IMR-90 (cell line): ENCODE measurements at regions not wholly inside any gene's neighbourhood (a gene's known extent, or its start where the extent isn't known, plus 50 kb on each side); places are given as distances from the start of the nearest gene placed in this dataset.

ENCODE experiments used
- ATAC-seq: fragments of 200-7000 bp; cut with Tn5 transposase; 2 replicates; pipeline ENCODE4 v1.9.1; 2020; ENCODE audit warnings: low read depth, mild to moderate bottlenecking, moderate library complexity
- BruUV-seq: library from RNA; stranded (reverse); fragments of 400-500 nt; replicated peaks from 2 replicates; lab custom pipeline; 2021; lab: Mats Ljungman, UMichigan
- CTCF ChIA-PET: fragments of 300-600 bp; formaldehyde crosslinking; extraction: SDS; loops from one replicate; lab custom pipeline; 2021; ENCODE audit warnings: antibody characterized with exemption; lab: Yijun Ruan, JAX
- POLR2A ChIA-PET: fragments of 300-600 bp; sonication (Branson Sonifier 250); formaldehyde crosslinking; loops from one replicate; lab custom pipeline; 2022; ENCODE audit warnings: antibody characterized with exemption; ENCODE audit not compliant: unreplicated experiment; lab: Charles Lee
- DNase-seq: peaks from one replicate; pipeline ENCODE4 v3.0.0; 2013
- H2AFZ ChIP-seq: replicated peaks from 2 replicates; pipeline ENCODE3; 2013; ENCODE audit warnings: low read length, mild to moderate bottlenecking; ENCODE audit not compliant: poor library complexity
- H2AK5ac ChIP-seq: 2 replicates; pipeline ENCODE4 v1.6.1; 2013; ENCODE audit warnings: low read depth, low read length, inconsistent platforms
- H2AK9ac ChIP-seq: replicated peaks from 2 replicates; pipeline ENCODE3; 2013; ENCODE audit warnings: mild to moderate bottlenecking, low read depth, low read length, moderate library complexity; ENCODE audit not compliant: poor library complexity
- H2BK120ac ChIP-seq: 2 replicates; pipeline ENCODE4 v1.6.1; 2013; ENCODE audit warnings: low read depth, low read length, inconsistent platforms
- H2BK15ac ChIP-seq: 3 replicates; pipeline ENCODE4 v1.6.1; 2013; ENCODE audit warnings: low read depth, low read length, inconsistent platforms
- H2BK20ac ChIP-seq: 2 replicates; pipeline ENCODE4 v1.6.1; 2013; ENCODE audit warnings: low read depth, mild to moderate bottlenecking, inconsistent platforms, low read length, moderate library complexity
- H2BK5ac ChIP-seq: 2 replicates; pipeline ENCODE4 v1.6.1; 2013; ENCODE audit warnings: mild to moderate bottlenecking, low read depth, low read length, inconsistent platforms; ENCODE audit not compliant: poor library complexity, severe bottlenecking
- H3K14ac ChIP-seq: replicated peaks from 2 replicates; pipeline ENCODE4 v1.6.1; 2013; ENCODE audit warnings: low read depth, low read length, inconsistent platforms
- H3K18ac ChIP-seq: 2 replicates; pipeline ENCODE4 v1.6.1; 2013; ENCODE audit warnings: low read depth, low read length, control low read depth
- H3K23ac ChIP-seq: 2 replicates; pipeline ENCODE4 v1.6.1; 2013; ENCODE audit warnings: low read depth, low read length, inconsistent platforms
- H3K27ac ChIP-seq: 2 replicates; pipeline ENCODE4 v1.5.1; 2013; ENCODE audit warnings: mild to moderate bottlenecking, control low read depth, low read length; ENCODE audit not compliant: insufficient read depth
- H3K27me3 ChIP-seq: 2 replicates; pipeline ENCODE4 v1.6.1; 2013; ENCODE audit warnings: low read length; ENCODE audit not compliant: control insufficient read depth, insufficient read depth
- H3K36me3 ChIP-seq: 2 replicates; pipeline ENCODE4 v1.6.1; 2013; ENCODE audit warnings: low read length, mixed read lengths; ENCODE audit not compliant: control insufficient read depth, insufficient read depth
- H3K4ac ChIP-seq: 2 replicates; pipeline ENCODE4 v1.6.1; 2013; ENCODE audit warnings: low read depth, low read length, inconsistent platforms
- H3K4me1 ChIP-seq: 2 replicates; pipeline ENCODE4 v1.6.1; 2013; ENCODE audit warnings: low read length, mixed read lengths; ENCODE audit not compliant: control insufficient read depth, insufficient read depth
- H3K4me2 ChIP-seq: 2 replicates; pipeline ENCODE4 v1.6.1; 2013; ENCODE audit warnings: low read depth, mild to moderate bottlenecking, control low read depth, low read length, moderate library complexity
- H3K4me3 ChIP-seq: 2 replicates; pipeline ENCODE4 v1.5.1; 2013; ENCODE audit warnings: low read depth, mild to moderate bottlenecking, control low read depth, low read length, moderate library complexity; ENCODE audit not compliant: insufficient read depth
- H3K56ac ChIP-seq: 2 replicates; pipeline ENCODE4 v1.6.1; 2013; ENCODE audit warnings: low read length, inconsistent platforms; ENCODE audit not compliant: insufficient read depth; ENCODE audit errors: extremely low read depth
- H3K79me1 ChIP-seq, 2 experiments: 2 replicates each; pipeline ENCODE4 v1.6.1; 2013; ENCODE audit warnings: low read length in 2 of 2, inconsistent platforms in 1 of 2, low read depth in 1 of 2
- H3K9ac ChIP-seq: 2 replicates; pipeline ENCODE4 v1.6.1; 2013; ENCODE audit warnings: low read depth, low read length, control low read depth
- H3K9me1 ChIP-seq: 2 replicates; pipeline ENCODE4 v1.6.1; 2013; ENCODE audit warnings: low read length, inconsistent platforms; ENCODE audit not compliant: insufficient read depth
- H3K9me3 ChIP-seq: 2 replicates; pipeline ENCODE4 v1.6.1; 2013; ENCODE audit warnings: low read length; ENCODE audit not compliant: control insufficient read depth, insufficient read depth
- H4K20me1 ChIP-seq: 2 replicates; pipeline ENCODE4 v1.6.1; 2013; ENCODE audit warnings: low read length, inconsistent platforms; ENCODE audit not compliant: insufficient read depth
- H4K5ac ChIP-seq: 2 replicates; pipeline ENCODE4 v1.6.1; 2013; ENCODE audit warnings: mild to moderate bottlenecking, low read depth, low read length, control low read depth
- H4K8ac ChIP-seq, 2 experiments: 2 replicates each; pipeline ENCODE4 v1.6.1; 2013; ENCODE audit warnings: low read depth in 2 of 2, low read length in 2 of 2, control low read depth in 1 of 2, inconsistent platforms in 1 of 2
- H4K91ac ChIP-seq: 2 replicates; pipeline ENCODE4 v1.6.1; 2013; ENCODE audit warnings: low read depth, low read length, inconsistent platforms; ENCODE audit not compliant: insufficient read depth
- CEBPB ChIP-seq: IDR thresholded peaks from 2 replicates; pipeline ENCODE4 v1.6.1; 2012; ENCODE audit warnings: low read depth, low read length, improper control_type of control experiment
- CHD1 ChIP-seq: IDR thresholded peaks from 2 replicates; pipeline ENCODE4 v1.6.1; 2012; ENCODE audit warnings: low read depth, low read length, improper control_type of control experiment
- RFX5 ChIP-seq: IDR thresholded peaks from 2 replicates; pipeline ENCODE4 v1.8.0; 2012; ENCODE audit warnings: low read depth, mild to moderate bottlenecking, low read length, moderate library complexity
- SMC3 ChIP-seq: fragments of 150-350 bp; IDR thresholded peaks from 2 replicates; pipeline ENCODE4 v1.6.1; 2016; ENCODE audit warnings: low read depth, mild to moderate bottlenecking, antibody characterized with exemption, low read length, moderate library complexity
- WGBS, 2 experiments: methylation state at CpG; one replicate each; pipeline versions ENCODE4 v1.1.5 to v1.1.7; 2013; ENCODE audit warnings: missing lambda C conversion rate in 2 of 2; ENCODE audit not compliant: insufficient read length in 1 of 2; ENCODE audit errors: extremely low coverage in 2 of 2; 5-methylcytosine and 5-hydroxymethylcytosine counted together
- dilution Hi-C: fragments of 300-500 bp; cut with HindIII; formaldehyde crosslinking; loops from one replicate; pipeline ENCODE4 v1.14.3; 2018; ENCODE audit warnings: low sequenced_read_pairs; ENCODE audit not compliant: unreplicated experiment
- in situ Hi-C: fragments of 300-500 bp; cut with MboI; formaldehyde crosslinking; loops from 3 replicates; pipeline ENCODE4 v1.14.3; 2019; ENCODE audit warnings: low sequenced_read_pairs, inconsistent platforms, mixed read lengths
- intact Hi-C: fragments of 100-400 bp; cut with micrococcal nuclease; formaldehyde crosslinking; loops from 2 replicates; pipeline ENCODE4 v1.10.0; 2022
- TF ChIP-seq, protein P1 (sequence below): conservative IDR thresholded peaks from 2 replicates; pipeline ENCODE4 v1.5.1; 2012; ENCODE audit warnings: mild to moderate bottlenecking, low read depth, low read length, improper control_type of control experiment

GRCh38 chr6:66489269-66489987 lies 782.4 kb upstream of the EYS start:
- no peaks in the 10 kb centered on the region for H3K36me3 ChIP-seq
- BruUV-seq, result no TSS peak
- ATAC-seq (no peak), DNase-seq (no peak)
- no peak overlapping the region for H2BK5ac ChIP-seq
- H4K91ac ChIP-seq, result no peak overlapping the region
- H2AFZ ChIP-seq, result no peak overlapping the region
- H3K27ac ChIP-seq, result no peak overlapping the region
- no peak overlapping the region for H2BK20ac ChIP-seq
- no peaks in the 10 kb centered on the region for H4K20me1 ChIP-seq
- H3K14ac ChIP-seq, result no peak overlapping the region
- no peak overlapping the region for H2BK120ac ChIP-seq
- no peaks in the 10 kb centered on the region for H3K4me1 ChIP-seq
- POLR2A ChIA-PET, result no interaction called here
- H4K8ac ChIP-seq, result no peak overlapping the region
- no peak overlapping the region for H3K18ac ChIP-seq
- TF ChIP-seq CEBPB (no peak), CHD1 (no peak), RFX5 (no peak), SMC3 (no peak)
- TF ChIP-seq, protein P1, sequence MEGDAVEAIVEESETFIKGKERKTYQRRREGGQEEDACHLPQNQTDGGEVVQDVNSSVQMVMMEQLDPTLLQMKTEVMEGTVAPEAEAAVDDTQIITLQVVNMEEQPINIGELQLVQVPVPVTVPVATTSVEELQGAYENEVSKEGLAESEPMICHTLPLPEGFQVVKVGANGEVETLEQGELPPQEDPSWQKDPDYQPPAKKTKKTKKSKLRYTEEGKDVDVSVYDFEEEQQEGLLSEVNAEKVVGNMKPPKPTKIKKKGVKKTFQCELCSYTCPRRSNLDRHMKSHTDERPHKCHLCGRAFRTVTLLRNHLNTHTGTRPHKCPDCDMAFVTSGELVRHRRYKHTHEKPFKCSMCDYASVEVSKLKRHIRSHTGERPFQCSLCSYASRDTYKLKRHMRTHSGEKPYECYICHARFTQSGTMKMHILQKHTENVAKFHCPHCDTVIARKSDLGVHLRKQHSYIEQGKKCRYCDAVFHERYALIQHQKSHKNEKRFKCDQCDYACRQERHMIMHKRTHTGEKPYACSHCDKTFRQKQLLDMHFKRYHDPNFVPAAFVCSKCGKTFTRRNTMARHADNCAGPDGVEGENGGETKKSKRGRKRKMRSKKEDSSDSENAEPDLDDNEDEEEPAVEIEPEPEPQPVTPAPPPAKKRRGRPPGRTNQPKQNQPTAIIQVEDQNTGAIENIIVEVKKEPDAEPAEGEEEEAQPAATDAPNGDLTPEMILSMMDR, result no peak
- H3K27me3 ChIP-seq, result no peaks in the 10 kb centered on the region
- H2BK15ac ChIP-seq, result no peak overlapping the region
- H3K79me1 ChIP-seq, result no peaks in the 10 kb centered on the region
- H3K4ac ChIP-seq, result no peak overlapping the region
- H3K9me1 ChIP-seq, result no peaks in the 10 kb centered on the region
- no peak overlapping the region for H3K56ac ChIP-seq
- CTCF ChIA-PET, result no interaction called here
- in situ Hi-C loops, result no loop called here
- H3K4me3 ChIP-seq, result no peak overlapping the region
- H2AK9ac ChIP-seq, result no peak overlapping the region
- 100% methylated on average over 1 of the region's 9 CpGs; no CpG with 5 or more reads in 1 of the 2 experiments for WGBS, 2 experiments
- H3K9me3 ChIP-seq, result peaks cover 5% of the 10 kb centered on the region; the same call in 1 of the 2 replicates
- no peak overlapping the region for H4K5ac ChIP-seq
- no peak overlapping the region for H3K23ac ChIP-seq
- dilution Hi-C loops, result no loop called here
- intact Hi-C loops, result no loop called here
- H3K9ac ChIP-seq, result no peak overlapping the region
- no peak overlapping the region for H3K4me2 ChIP-seq
- no peak overlapping the region for H2AK5ac ChIP-seq
